ENCODE measurements at regions not wholly inside any gene's neighbourhood (a gene's known extent, or its start where the extent isn't known, plus 50 kb on each side); places are given as distances from the start of the nearest gene placed in this dataset.

- TF ChIP-seq ELK4 (IDR thresholded peaks at IDR 0.05; ENCODE audit: borderline replicate concordance, low read depth, low read length) = no peak
- TF ChIP-seq ZNF626 (tag by site-specific recombination; IDR thresholded peaks at IDR 0.05) = no peak
These were observed 92.1 kb downstream of the DTWD1 start (continued) for GRCh38 chr15:49712846-49713450.

- no peak overlapping the region for H3K4me3 ChIP-seq (ENCODE audit: low read depth, low read length)
- H3K36me3 ChIP-seq (ENCODE audit: control insufficient read depth in 2 of 2, insufficient read depth in 1 of 2, low read length in 2 of 2) = no peaks in the 10 kb centered on the region
- H3K27ac ChIP-seq (ENCODE audit: extremely low read depth, low read depth, low read length) = no peak overlapping the region
- H3K4me1 ChIP-seq (ENCODE audit: control insufficient read depth, insufficient read depth, low read length) = no peaks in the 10 kb centered on the region
- CTCF ChIA-PET = no interaction called here
- POLR2A ChIA-PET = no interaction called here
- TF ChIP-seq SALL2 (tag by site-specific recombination; IDR thresholded peaks at IDR 0.05; ENCODE audit: borderline replicate concordance) = no peak
- no peak for TF ChIP-seq KLF8 (tag by site-specific recombination; IDR thresholded peaks at IDR 0.05)
- no peak for TF ChIP-seq ZNF768 (tag by site-specific recombination; IDR thresholded peaks at IDR 0.05)
- TF ChIP-seq ZSCAN18 (tag by site-specific recombination; IDR thresholded peaks at IDR 0.05) = no peak
- no peak for TF ChIP-seq ZNF514 (tag by site-specific recombination; IDR thresholded peaks at IDR 0.05)
- no peak for TF ChIP-seq REST (tag by site-specific recombination; IDR thresholded peaks at IDR 0.05)
- TF ChIP-seq SP7 (tag by site-specific recombination; IDR thresholded peaks at IDR 0.05) = no peak
- TF ChIP-seq ZNF10 (tag by site-specific recombination; IDR thresholded peaks at IDR 0.05) = no peak
- no peak for TF ChIP-seq ZNF670 (tag by site-specific recombination; IDR thresholded peaks at IDR 0.05; ENCODE audit: low read depth)
- no peak for TF ChIP-seq AEBP2 (tag by site-specific recombination; IDR thresholded peaks at IDR 0.05; ENCODE audit: borderline replicate concordance)
- H3K9me3 ChIP-seq (ENCODE audit: control insufficient read depth, insufficient read depth, low read depth, low read length) = no peaks in the 10 kb centered on the region
These were observed 94.4 kb downstream of the DTWD1 start for GRCh38 chr15:49715211-49715610.

GRCh38 chr15:49715701-49716100 is 94.9 kb downstream of the DTWD1 start:
- POLR2A ChIA-PET = no interaction called here
- no peak for TF ChIP-seq ZNF433 (tag by site-specific recombination; IDR thresholded peaks at IDR 0.05; ENCODE audit: low read depth)
- TF ChIP-seq ZNF488 (tag by site-specific recombination; IDR thresholded peaks at IDR 0.05) = no peak
- TF ChIP-seq GLI4 (tag by site-specific recombination; IDR thresholded peaks at IDR 0.05) = no peak
- no peak for TF ChIP-seq PRDM4 (tag by site-specific recombination; IDR thresholded peaks at IDR 0.05)
- no peak for TF ChIP-seq PATZ1 (tag by site-specific recombination; IDR thresholded peaks at IDR 0.05)
- CTCF ChIA-PET = no interaction called here
- H3K4me3 ChIP-seq (ENCODE audit: low read depth, low read length) = no peak overlapping the region
- H3K36me3 ChIP-seq (ENCODE audit: control insufficient read depth in 2 of 2, insufficient read depth in 1 of 2, low read length in 2 of 2) = no peaks in the 10 kb centered on the region
- no peaks in the 10 kb centered on the region for H3K4me1 ChIP-seq (ENCODE audit: control insufficient read depth, insufficient read depth, low read length)
- no peaks in the 10 kb centered on the region for H3K9me3 ChIP-seq (ENCODE audit: control insufficient read depth, insufficient read depth, low read depth, low read length)
- H3K27ac ChIP-seq (ENCODE audit: extremely low read depth, low read depth, low read length) = no peak overlapping the region
